HUES6 (cell line): ENCODE measurements at regions not wholly inside any gene's neighbourhood (a gene's known extent, or its start where the extent isn't known, plus 50 kb on each side); places are given as distances from the start of the nearest gene placed in this dataset.
"Not testable (repeated sequence)": the region's sequence is repeated elsewhere in the genome, so short reads cannot be mapped to it uniquely, and the experiment has no call there.

ENCODE experiments used
- H3K27ac ChIP-seq: 2 replicates; pipeline ENCODE4 v1.7.0; 2013; ENCODE audit warnings: low read depth, mild to moderate bottlenecking, low read length, inconsistent platforms
- H3K27me3 ChIP-seq: 2 replicates; pipeline ENCODE4 v1.6.1; 2013; ENCODE audit warnings: low read length; ENCODE audit not compliant: control insufficient read depth, insufficient read depth
- H3K36me3 ChIP-seq: 2 replicates; pipeline ENCODE4 v1.6.1; 2013; ENCODE audit warnings: low read length; ENCODE audit not compliant: control insufficient read depth, insufficient read depth
- H3K4me1 ChIP-seq: 2 replicates; pipeline ENCODE4 v1.6.1; 2013; ENCODE audit warnings: low read length; ENCODE audit not compliant: control insufficient read depth, insufficient read depth
- H3K4me3 ChIP-seq: 2 replicates; pipeline ENCODE4 v1.5.1; 2013; ENCODE audit warnings: low read depth, low read length
- H3K9ac ChIP-seq: one replicate; pipeline ENCODE4 v1.6.1; 2013; ENCODE audit warnings: mild to moderate bottlenecking, low read length
- H3K9me3 ChIP-seq: 2 replicates; pipeline ENCODE4 v1.6.1; 2013; ENCODE audit warnings: low read depth, low read length; ENCODE audit not compliant: control insufficient read depth, insufficient read depth

GRCh38 chr4:144845411-144845810 is 199.5 kb downstream of the HHIP start:
- no peaks in the 10 kb centered on the region for H3K27me3 ChIP-seq
- H3K9ac ChIP-seq, result no peak overlapping the region
- no peaks in the 10 kb centered on the region for H3K36me3 ChIP-seq
- no peaks in the 10 kb centered on the region for H3K4me1 ChIP-seq
- peaks cover 5% of the 10 kb centered on the region; the same call in 1 of the 2 replicates for H3K9me3 ChIP-seq
- no peak overlapping the region for H3K27ac ChIP-seq
- H3K4me3 ChIP-seq, result no peak overlapping the region

- Histone ChIP-seq H3K27me3 (no peaks in the 10 kb centered on the region), H3K36me3 (no peaks in the 10 kb centered on the region), H3K27ac (no peak overlapping the region), H3K9me3 (no peaks in the 10 kb centered on the region), H3K4me3 (no peak overlapping the region), H3K4me1 (no peaks in the 10 kb centered on the region), H3K9ac (no peak overlapping the region)
These were observed 206.0 kb downstream of the HHIP start for GRCh38 chr4:144851948-144852347.

DNA sequence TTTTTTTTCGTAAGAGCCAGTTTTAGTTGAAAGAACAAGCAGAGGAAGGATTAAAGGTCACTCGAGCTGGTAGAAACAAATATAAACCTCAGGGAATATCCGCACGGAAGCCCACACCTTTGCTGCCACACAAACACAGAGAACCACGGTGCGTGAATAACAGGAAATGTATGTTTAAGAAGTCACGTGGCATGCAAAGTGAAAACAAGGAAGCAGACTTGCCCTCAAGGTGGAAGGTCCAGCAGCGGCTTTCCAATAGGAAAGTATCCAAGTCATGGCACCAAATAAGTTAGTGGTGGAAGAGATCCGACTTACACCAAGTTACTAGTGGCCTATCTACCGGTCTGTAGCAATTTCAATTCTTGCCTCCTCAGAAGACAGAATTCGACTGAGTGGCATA is 215.5 kb downstream of the HHIP start:
- Histone ChIP-seq H3K27me3 (no peaks in the 10 kb centered on the region), H3K27ac (no peak overlapping the region), H3K9ac (no peak overlapping the region), H3K9me3 (peaks cover 9% of the 10 kb centered on the region), H3K4me3 (no peak overlapping the region), H3K36me3 (no peaks in the 10 kb centered on the region), H3K4me1 (no peaks in the 10 kb centered on the region)

DNA sequence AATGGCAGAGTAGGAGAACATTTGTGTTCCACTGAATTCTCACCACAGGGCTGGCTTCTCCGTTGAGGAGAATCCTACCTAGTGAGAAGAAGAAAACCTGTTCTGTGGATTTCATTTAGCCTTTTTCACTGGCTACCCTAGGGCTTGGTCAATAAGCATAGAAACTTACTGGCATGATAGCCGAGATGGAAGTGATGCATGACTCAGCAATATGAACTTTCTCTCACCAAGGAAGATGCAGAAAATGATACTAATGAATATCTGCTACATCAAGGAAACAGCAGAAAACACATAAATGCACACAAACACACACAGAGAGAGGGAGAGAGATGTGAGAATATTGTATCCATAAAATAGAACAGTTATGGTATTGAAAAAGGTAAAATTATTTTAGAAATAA is 216.3 kb downstream of the HHIP start:
- no peaks in the 10 kb centered on the region for H3K36me3 ChIP-seq
- H3K27me3 ChIP-seq, result no peaks in the 10 kb centered on the region
- no peak overlapping the region for H3K4me3 ChIP-seq
- H3K9ac ChIP-seq, result no peak overlapping the region
- H3K4me1 ChIP-seq, result no peaks in the 10 kb centered on the region
- peaks cover 10% of the 10 kb centered on the region for H3K9me3 ChIP-seq
- no peak overlapping the region for H3K27ac ChIP-seq

- H3K4me3 ChIP-seq, H3K9me3 ChIP-seq, H3K27me3 ChIP-seq, H3K27ac ChIP-seq, H3K4me1 ChIP-seq, H3K9ac ChIP-seq, H3K36me3 ChIP-seq: not testable (repeated sequence)
These were observed 218.9 kb downstream of the HHIP start for GRCh38 chr4:144864891-144865290.

DNA sequence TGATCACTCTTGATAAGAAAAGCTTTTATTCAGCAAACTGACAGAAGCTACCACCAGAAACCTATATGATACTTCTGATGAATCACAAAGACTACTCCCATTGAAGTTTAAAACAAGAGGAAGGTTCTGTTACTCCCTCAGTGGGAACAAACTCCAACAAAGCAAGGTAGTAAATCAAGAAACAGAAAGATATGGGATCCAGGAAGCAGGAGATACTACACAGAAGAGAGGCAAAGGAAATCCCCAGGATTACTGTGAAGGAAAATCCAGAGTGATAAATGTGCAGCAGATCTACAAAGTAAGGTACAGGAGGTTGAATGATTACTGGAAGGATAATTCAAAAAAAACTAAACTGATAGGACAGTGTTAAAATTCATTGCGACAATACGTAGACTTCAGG is 222.4 kb downstream of the HHIP start:
- no peaks in the 10 kb centered on the region for H3K36me3 ChIP-seq
- H3K9me3 ChIP-seq, result peaks cover 4% of the 10 kb centered on the region
- H3K27me3 ChIP-seq, result no peaks in the 10 kb centered on the region
- H3K9ac ChIP-seq, result no peak overlapping the region
- no peaks in the 10 kb centered on the region for H3K4me1 ChIP-seq
- H3K27ac ChIP-seq, result no peak overlapping the region
- H3K4me3 ChIP-seq, result no peak overlapping the region

GRCh38 chr4:144872508-144873225 is 225.3 kb downstream of the ANAPC10 start:
- Histone ChIP-seq H3K36me3 (no peaks in the 10 kb centered on the region), H3K27me3 (no peaks in the 10 kb centered on the region), H3K27ac (no peak overlapping the region), H3K9me3 (no peaks in the 10 kb centered on the region), H3K4me3 (no peak overlapping the region), H3K4me1 (no peaks in the 10 kb centered on the region), H3K9ac (no peak overlapping the region)

DNA sequence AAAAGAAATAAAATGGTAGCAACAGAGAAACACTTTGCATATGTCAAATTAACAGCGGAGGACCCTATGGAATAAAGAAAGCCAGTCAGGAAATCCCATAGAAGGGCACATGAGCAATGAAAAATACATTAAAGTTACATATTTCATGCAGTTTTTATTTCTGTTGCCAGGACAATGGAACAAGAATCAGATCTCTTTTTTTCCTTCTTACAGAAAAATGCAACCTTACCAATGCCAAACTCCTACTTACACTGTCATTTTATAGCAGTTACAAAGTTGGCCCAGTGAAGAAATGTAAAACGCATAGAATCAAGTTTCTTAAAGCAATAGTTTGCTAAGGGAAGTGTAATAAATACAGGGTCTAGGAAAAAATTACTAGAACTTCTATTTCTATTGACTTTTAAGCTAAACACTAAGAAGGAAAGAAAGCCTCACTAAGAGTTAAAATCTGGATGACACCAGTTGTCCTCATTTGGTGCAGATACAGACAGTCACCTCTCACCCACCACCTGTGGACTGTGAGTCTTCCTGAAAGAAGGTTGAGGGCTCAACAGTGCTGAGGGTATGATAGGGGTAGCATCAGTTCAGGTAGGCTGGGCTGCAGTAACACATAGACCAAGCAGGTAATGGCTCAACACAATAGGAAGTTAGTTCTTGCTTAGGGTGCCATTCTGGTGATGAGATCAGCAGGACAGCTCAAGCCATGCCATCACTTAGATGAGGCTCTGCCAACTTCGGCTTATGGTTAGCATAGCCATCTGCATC is 224.6 kb downstream of the ANAPC10 start:
- Histone ChIP-seq H3K27ac (no peak overlapping the region), H3K9me3 (no peaks in the 10 kb centered on the region), H3K9ac (no peak overlapping the region), H3K36me3 (no peaks in the 10 kb centered on the region), H3K27me3 (no peaks in the 10 kb centered on the region), H3K4me1 (no peaks in the 10 kb centered on the region), H3K4me3 (no peak overlapping the region)

DNA sequence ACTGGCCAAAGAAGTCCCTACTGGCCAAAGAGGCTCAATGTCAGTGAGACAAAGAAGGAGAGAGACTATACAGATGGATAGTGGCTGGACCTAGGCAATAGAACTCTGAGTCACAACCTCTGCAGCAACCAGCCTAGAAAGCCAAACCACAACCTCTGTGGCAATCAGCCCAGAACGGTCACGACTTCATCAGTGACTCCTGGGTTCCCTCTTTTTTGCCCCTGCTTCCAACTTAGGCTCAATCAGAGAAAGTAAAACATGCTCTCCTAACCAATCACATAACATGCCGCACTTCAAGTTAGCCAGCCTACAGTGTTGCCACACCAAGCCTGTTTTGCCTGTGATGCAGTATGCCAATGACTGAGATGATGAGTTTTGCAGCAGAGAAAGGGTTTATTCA is 203.4 kb downstream of the ANAPC10 start:
- Histone ChIP-seq H3K36me3 (no peaks in the 10 kb centered on the region), H3K9me3 (peaks cover 3% of the 10 kb centered on the region; the same call in 1 of the 2 replicates), H3K27me3 (no peaks in the 10 kb centered on the region), H3K4me1 (no peaks in the 10 kb centered on the region), H3K27ac (no peak overlapping the region), H3K4me3 (no peak overlapping the region), H3K9ac (no peak overlapping the region)

DNA sequence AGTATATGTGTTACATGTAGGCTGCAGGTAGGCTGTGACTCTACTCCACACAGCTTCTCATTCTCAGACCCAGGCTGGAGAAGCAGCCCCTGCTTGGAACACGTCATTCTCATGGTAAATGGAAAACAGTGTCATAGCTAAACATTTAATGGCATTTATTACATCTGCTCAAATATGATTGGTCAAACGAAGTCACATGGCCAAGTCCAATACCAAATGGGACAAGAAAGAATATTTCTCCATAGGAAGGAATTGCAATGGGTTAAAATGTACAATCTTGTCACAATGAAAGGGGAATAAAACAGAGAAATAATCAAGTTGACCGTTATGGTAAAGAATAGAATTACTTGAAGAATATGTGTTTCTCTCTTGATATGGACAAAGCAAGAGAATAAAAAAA is 198.6 kb downstream of the ANAPC10 start:
- no peak overlapping the region for H3K4me3 ChIP-seq
- H3K27me3 ChIP-seq, result no peaks in the 10 kb centered on the region
- no peaks in the 10 kb centered on the region for H3K4me1 ChIP-seq
- H3K9ac ChIP-seq, result no peak overlapping the region
- H3K9me3 ChIP-seq, result peaks cover 3% of the 10 kb centered on the region; the same call in 1 of the 2 replicates
- H3K36me3 ChIP-seq, result no peaks in the 10 kb centered on the region
- H3K27ac ChIP-seq, result no peak overlapping the region

- peaks cover 3% of the 10 kb centered on the region; the same call in 1 of the 2 replicates for H3K9me3 ChIP-seq
- no peak overlapping the region for H3K9ac ChIP-seq
- no peak overlapping the region for H3K4me3 ChIP-seq
- H3K4me1 ChIP-seq, result no peaks in the 10 kb centered on the region
- H3K27ac ChIP-seq, result no peak overlapping the region
- H3K27me3 ChIP-seq, result no peaks in the 10 kb centered on the region
- no peaks in the 10 kb centered on the region for H3K36me3 ChIP-seq
These were observed 196.9 kb downstream of the ANAPC10 start for GRCh38 chr4:144901141-144901540.
